ENCODE measurements at regions not wholly inside any gene's neighbourhood (a gene's known extent, or its start where the extent isn't known, plus 50 kb on each side); places are given as distances from the start of the nearest gene placed in this dataset.

- TF ChIP-seq CTCF (IDR thresholded peaks at IDR 0.05) (no peak), POLR2A (IDR thresholded peaks at IDR 0.05) (no peak)
Observed at GRCh38 chr4:189825466-189825865, 115.2 kb upstream of the FRG1 start.
